Neural cell (in vitro differentiated cells): ENCODE measurements at regions not wholly inside any gene's neighbourhood (a gene's known extent, or its start where the extent isn't known, plus 50 kb on each side); places are given as distances from the start of the nearest gene placed in this dataset.

Experiments used
- EP300 ChIP-seq: fragments of 450-650 bp; conservative IDR thresholded peaks from 2 replicates; pipeline ENCODE4 v1.6.1; 2014; ENCODE audit warnings: antibody characterized with exemption, mild to moderate bottlenecking, moderate library complexity; ENCODE audit not compliant: poor library complexity, severe bottlenecking
- EZH2 ChIP-seq: fragments of 200-600, 300-800 bp; shearing (Covaris generic), sonication (generic); IDR thresholded peaks from 2 replicates; pipeline ENCODE4 v1.6.1; 2014; ENCODE audit warnings: antibody characterized with exemption, low read length, borderline replicate concordance, mild to moderate bottlenecking; ENCODE audit not compliant: insufficient read depth, poor library complexity, severe bottlenecking
- MXI1 ChIP-seq: fragments of 450-650 bp; conservative IDR thresholded peaks from 2 replicates; pipeline ENCODE4 v1.6.1; 2014; ENCODE audit warnings: antibody characterized with exemption, mild to moderate bottlenecking; ENCODE audit not compliant: poor library complexity, severe bottlenecking
- POLR2AphosphoS5 ChIP-seq: IDR thresholded peaks from 2 replicates; pipeline ENCODE4 v1.6.1; 2012
- RAD21 ChIP-seq: fragments of 450-650 bp; conservative IDR thresholded peaks from 2 replicates; pipeline ENCODE4 v1.6.1; 2014; ENCODE audit warnings: antibody characterized with exemption, mild to moderate bottlenecking, moderate library complexity
- SMC3 ChIP-seq: fragments of 450-650 bp; conservative IDR thresholded peaks from 2 replicates; pipeline ENCODE4 v1.6.1; 2014; ENCODE audit warnings: antibody characterized with exemption, mild to moderate bottlenecking, moderate library complexity; ENCODE audit not compliant: poor library complexity
- TAF1 ChIP-seq: IDR thresholded peaks from 2 replicates; pipeline ENCODE4 v1.6.1; 2012; ENCODE audit warnings: low read depth
- TF ChIP-seq, protein P1 (sequence below): fragments of 450-650 bp; IDR thresholded peaks from 2 replicates; pipeline ENCODE4 v1.5.1; 2014; ENCODE audit warnings: antibody characterized with exemption, mild to moderate bottlenecking, moderate library complexity; ENCODE audit not compliant: poor library complexity, severe bottlenecking

DNA sequence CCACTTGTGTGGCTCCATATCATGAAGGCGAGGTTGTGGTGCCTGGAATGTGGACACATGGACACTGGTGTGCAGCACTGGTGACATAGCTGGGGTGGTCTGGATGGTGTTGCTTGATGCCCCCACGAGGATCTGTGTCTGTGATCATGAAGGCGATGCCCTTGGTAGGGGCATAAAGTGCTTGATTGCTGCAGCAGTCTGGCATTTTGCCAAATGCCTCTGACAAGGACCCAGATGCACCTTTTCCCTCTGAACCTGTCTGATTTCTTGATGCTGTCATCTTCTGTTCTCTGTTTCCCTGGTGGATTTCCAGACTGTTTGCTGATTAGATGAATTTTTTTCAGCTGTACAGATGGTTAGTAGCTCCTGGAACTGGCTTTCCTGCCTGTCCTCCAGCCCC is 752.0 kb upstream of the HS6ST1 start:
- TF ChIP-seq, protein P1, sequence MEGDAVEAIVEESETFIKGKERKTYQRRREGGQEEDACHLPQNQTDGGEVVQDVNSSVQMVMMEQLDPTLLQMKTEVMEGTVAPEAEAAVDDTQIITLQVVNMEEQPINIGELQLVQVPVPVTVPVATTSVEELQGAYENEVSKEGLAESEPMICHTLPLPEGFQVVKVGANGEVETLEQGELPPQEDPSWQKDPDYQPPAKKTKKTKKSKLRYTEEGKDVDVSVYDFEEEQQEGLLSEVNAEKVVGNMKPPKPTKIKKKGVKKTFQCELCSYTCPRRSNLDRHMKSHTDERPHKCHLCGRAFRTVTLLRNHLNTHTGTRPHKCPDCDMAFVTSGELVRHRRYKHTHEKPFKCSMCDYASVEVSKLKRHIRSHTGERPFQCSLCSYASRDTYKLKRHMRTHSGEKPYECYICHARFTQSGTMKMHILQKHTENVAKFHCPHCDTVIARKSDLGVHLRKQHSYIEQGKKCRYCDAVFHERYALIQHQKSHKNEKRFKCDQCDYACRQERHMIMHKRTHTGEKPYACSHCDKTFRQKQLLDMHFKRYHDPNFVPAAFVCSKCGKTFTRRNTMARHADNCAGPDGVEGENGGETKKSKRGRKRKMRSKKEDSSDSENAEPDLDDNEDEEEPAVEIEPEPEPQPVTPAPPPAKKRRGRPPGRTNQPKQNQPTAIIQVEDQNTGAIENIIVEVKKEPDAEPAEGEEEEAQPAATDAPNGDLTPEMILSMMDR = no peak
- TF ChIP-seq RAD21 (no peak), EZH2 (no peak), POLR2AphosphoS5 (no peak), EP300 (no peak), TAF1 (no peak), SMC3 (no peak), MXI1 (no peak)
